ENCODE measurements at regions not wholly inside any gene's neighbourhood (a gene's known extent, or its start where the extent isn't known, plus 50 kb on each side); places are given as distances from the start of the nearest gene placed in this dataset.

DNA sequence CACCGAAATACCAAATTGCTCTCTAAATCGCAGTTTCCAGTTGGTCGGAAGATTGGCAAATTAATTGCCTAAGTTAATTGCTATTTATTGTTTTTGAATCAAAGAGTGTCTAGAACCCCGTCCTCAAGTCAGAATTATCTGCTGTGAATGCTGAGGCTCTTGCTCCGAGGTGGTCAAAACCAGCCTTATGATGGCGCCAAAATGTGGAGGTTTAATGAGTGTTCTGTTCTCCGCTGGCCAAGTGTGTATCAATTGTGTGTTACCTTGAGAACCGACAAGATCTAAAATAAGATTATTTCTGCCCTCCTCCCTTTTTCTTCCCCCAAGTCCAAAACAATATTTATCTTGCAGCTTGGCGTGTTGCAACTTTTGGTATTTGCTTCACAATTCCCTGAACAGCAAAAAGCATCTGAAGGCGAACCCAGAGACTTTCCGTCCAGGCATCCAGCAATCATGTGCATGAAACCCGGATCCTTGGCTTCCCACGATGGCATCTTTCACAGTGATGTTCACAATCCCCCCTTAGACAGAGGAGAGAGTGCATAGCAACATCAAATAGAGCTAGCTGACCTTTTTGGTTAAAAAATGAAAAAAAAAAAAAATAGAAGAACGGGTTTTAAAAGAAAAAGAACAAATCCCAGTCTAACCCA, 323.0 kb downstream of the MYCN start:
- in situ Hi-C loops (cut with HindIII; ENCODE audit: low sequenced_read_pairs), result no loop called here

DNA sequence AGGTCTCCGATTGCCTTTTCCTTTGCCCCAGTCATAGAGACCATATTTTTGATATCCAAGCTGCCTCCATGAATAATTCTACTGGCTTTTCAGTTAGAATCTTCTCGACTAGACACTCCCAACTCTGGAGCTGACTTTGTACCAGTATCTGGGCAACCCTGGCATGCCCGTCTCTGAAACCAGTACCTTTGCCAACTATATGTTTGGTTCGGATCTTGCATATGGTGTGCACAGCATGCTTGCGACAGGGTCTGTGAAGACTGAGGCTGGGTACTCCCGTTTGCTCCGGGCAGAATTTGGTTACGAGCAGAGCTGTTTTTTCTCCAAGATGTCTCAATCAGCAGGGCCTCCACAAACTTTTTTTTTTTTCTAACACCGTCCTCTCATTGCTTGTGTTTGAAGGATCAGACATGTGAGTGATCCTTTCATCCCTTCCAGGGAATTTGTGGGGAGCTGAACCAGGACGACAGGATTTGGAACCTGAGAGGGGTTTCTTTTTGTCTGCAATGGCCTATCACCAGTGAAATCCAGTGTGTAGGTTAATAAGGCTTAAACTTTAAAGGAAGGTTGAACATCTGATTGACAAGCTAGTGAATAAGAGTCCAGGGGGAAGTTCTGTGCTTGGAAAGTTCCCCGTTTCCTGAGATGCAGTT, 322.3 kb downstream of the MYCN start:
- in situ Hi-C loops (cut with HindIII; ENCODE audit: low sequenced_read_pairs), result no loop called here

DNA sequence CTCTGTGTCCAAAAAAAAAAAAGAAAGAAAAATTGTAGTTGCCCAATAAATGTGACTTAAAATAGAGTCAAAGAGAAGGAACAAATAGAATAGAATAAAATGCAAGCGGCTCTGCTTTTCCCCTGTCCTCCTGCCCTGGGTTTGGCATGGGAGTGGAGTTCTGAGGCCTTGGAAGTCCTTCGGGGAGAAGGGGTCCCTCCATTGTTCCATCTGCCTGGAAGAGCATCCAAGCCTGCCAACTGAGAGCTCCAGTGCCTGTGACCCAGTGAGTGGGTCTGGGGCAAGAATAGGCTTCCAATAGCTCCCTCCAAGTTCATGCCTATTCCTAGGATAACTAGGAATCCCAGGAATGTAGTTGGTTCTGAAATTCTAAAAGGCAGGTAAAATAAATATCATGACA, 321.4 kb downstream of the MYCN start:
- in situ Hi-C loops (cut with HindIII; ENCODE audit: low sequenced_read_pairs), result no loop called here

DNA sequence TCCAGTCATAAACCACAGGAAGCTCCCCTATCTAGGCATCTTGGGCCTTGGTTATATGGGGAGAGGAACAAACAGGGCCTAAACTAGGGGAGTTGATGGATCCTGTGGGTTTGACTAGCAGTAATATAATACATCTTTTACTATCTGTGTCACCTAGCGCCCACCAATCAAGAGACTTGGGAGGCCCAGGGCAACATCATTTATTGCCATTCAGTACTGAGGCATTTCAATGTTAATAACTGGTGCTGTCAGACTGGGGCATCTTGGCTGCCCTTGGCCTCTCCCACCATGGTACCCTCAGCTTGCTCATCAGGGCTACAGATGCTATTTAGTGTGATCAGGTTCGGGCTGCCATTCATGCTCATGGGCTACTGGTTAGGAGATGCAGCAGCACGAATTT, 320.7 kb downstream of the MYCN start:
- in situ Hi-C loops (cut with HindIII; ENCODE audit: low sequenced_read_pairs), result no loop called here

DNA sequence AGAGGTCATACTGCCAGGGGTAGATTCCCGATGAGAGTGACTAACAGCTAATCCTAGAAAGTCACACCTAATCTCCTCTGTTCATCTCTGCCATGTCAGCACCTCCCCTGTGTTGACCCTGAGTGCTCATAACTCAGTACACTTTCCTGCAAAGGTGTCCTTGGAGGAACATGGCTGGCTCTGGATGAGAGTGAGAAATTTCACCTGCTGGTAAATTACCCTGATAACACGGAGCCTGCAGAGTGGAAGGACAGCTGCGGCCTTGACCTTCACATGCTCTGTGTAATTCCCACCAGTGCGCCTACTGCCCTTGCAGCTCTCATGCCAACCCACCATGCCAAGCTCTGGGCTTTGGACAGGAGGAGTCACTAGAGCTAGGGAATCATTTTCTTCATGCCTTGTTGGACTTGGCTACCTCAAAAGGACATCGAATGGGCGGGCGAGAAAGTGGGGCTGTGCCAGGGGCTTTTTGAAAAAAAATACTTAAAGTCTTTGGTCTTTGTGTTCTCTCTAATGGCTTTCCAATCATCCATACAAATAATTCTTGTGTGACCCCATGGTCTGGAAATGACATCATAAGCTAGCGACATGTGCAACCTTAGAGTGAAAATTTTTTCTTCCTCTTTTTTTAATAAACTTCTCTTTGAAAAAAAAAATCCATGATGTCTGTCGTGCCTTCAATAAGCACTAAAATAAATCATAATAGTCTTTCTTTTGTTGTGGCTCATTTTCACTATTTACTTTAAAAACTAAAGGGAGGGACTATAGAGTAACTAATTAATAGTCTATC, 319.9 kb downstream of the MYCN start:
- in situ Hi-C loops (cut with HindIII; ENCODE audit: low sequenced_read_pairs), result no loop called here

DNA sequence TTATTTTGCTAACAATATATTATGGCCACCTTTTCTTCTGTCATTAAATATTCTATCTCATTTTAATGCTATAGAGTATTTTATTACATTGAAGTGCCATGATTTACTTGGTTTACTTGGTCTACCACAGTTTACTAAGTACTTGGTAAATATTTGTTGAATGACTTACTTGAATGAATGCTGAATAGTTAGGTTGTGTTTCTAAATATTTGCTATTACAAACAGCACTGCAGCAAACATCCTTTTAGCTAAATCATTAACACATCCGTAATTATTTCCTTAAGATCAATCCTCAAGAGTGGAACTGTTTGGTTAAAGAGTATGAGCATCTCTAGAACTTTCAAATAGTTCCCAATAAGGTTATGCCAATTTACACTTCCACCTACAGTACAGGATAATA, 318.7 kb downstream of the MYCN start:
- in situ Hi-C loops (cut with HindIII; ENCODE audit: low sequenced_read_pairs), result no loop called here

DNA sequence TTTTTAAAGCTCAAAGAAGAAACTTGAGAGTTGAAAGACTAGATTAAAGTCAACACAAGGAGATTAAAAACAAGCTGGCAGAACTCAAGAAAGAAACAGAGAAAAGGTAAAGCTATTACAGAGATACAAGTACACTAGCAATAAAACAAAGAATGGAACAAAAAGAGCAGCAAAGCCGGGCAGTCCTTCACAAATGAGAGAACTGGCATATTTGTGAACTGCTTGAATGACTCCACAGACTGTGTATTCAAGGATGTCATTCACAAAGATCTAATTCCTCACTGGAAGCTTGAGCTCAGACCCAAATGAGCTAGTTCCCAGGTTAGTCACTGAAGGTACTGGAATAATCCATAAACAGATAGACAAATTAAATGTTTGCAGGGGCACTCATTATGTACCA, 318.0 kb downstream of the MYCN start:
- in situ Hi-C loops (cut with HindIII; ENCODE audit: low sequenced_read_pairs), result no loop called here

DNA sequence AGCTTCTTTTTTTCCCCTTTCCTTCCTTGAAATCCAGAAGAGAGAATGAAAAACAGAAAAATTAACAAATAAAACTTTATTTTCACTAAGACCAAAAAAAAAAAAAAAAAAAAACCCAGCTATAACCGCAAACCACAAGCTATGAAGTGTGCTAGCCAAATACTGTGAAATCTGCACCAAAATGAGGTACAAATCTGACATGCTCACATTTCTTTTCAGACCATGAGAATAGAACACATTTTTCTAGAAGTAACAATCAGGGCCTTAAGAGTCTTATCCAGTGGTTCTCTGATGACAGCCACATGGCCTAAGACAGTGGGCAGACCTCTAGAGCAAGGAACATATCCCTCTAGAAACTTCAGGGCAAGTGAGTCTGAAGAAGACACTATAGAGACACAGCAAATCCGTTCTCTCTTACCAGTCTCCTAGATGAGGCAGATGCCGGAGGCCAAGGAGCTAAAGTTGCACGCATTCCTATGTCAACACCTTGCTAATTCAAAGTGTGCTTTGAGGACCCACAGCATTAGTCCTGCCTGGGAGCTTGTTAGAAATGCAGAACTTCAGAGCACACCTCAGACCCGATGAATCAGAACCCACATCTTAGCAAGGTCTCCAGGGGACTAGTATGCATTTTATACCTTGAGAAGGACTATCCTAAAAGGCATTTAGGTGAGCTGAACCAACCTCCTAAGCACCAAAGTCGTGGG, 317.1 kb downstream of the MYCN start:
- in situ Hi-C loops (cut with HindIII; ENCODE audit: low sequenced_read_pairs), result no loop called here

DNA sequence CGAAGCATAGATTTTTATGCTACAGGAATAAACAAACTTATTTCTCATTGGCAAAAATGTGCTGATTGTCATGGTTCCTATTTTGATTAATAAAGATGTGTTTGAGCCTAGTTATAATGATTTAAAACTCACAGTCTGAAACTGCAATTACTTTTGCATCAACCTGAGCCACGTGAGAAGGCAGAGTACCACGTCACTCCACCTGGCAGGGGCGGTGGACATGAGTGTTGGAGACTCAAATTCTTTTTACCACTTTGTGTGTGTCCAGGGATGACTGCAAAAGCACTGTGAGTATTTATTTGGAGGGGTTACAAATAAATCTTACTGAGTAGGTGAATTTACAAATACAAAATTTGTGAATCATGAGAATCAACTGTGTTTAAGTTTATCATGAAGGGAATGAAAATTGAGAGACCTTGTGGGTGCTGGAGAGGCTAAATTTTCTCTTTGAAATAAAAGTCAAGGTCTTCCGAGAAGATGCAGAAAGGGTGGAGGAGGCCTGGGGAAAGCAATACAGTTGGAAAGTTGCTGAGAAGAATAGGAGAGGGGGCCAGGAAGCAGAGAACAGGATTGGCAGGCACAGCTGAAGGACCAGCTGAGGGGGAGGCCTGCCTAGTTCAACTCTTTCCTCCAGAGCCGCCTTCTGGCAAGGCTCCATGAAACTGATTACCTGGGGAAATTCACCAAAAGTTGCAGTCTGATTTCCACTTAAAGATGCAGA, 316.4 kb downstream of the MYCN start:
- in situ Hi-C loops (cut with HindIII; ENCODE audit: low sequenced_read_pairs), result no loop called here

DNA sequence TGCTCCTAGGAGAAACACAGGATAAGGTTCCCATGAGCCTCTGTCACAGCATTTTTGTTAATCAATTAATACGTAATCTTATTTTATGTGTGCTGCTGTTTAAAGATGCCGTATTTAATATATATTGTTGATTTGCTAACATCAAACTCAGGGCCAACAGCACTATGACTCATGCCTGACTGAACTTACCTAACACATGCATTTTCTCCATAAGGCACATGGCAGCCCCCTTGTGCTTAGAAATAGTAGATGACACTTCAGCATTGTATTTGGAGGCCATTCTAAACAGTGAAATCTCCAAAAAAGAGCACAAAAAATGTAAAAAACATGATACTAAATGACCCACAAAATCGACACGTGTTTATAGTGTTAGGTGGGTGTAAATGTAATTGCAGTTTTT, 314.8 kb downstream of the MYCN start:
- in situ Hi-C loops (cut with HindIII; ENCODE audit: low sequenced_read_pairs), result no loop called here

DNA sequence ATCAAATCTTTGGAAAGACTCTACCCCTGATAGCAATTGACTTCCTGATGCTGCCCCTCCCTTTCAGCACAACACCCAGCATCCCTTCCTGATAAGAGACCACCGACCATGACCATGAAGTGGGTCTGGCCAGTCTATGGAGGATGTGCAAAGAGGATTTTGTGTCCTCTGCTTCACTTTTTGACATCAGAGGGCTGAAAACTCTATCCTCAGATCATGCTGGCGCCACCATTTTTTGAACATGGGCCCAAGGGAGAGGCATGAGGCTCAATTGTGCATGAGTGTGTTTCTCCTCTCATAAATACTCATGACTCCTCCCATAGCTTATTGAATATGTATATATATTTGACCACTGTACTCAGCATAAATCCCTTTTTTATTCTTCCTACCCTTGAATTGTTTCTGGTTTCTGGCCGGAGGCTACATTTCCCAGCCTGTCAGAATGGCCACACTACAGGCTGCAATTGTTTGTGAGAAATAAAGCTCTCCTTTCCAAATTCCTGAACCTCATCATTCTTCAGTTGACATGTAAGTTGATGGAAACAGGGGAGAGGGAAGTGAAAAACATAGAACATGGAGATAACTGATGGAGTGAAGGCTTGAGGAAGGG, 314.1 kb downstream of the MYCN start:
- in situ Hi-C loops (cut with HindIII; ENCODE audit: low sequenced_read_pairs), result no loop called here

DNA sequence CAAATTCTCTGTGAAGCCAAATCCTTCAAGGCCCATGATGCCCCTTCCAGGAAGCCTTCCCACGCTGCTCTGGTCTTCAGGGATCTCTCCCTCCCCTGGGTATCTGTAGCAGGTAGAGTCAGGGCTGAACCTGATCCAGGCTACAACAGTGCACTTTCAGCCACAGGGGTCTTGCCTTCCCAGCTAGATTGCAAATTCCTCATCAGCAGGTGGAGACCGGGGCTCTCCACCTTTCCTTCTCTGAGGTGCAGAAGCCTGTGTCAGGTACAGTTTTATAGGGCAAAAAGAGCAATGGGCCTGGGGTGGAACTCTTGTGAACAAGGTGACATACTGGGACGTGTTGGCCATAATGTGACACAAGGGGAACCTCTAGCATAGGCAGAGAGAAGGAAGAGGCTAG, 312.9 kb downstream of the MYCN start:
- in situ Hi-C loops (cut with HindIII; ENCODE audit: low sequenced_read_pairs), result no loop called here

DNA sequence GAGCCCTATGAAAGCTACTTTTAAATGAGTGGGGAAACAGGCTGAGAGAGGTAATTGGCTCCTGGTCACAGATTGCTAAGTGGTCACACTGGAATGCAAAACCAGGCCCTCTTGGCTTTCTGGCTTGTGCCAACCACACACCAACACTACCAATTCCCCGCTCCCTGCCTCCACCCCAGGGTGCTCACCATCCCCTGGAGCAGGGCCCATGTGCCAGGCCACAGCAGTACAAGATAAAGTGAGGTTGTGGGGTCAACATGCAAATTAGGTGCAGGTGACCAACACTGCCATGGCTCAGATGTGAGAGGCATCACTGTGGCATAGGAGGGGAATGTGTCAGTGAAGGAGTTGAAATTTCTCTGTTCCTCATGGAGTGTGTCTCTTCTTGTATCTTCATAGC, 312.5 kb downstream of the MYCN start:
- in situ Hi-C loops (cut with HindIII; ENCODE audit: low sequenced_read_pairs), result no loop called here

DNA sequence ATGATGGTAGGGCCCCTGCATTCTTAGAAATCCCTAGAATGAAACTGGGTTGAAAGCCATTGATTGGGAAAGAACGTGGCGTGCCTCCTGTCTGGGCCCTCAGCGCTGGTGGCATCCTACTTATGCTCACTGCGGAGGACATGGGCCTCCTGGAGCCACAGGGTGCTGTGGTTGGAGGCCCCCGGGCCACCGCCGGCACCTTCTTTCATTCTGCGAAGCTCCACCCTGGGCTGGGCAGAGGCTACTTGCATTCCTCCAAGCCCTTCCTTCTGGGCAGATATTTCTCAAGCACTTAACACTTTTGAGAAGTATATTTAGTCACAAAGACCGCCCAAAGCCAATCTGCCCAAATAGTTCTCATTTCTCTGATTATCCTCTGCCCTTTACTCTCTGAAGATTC, 311.9 kb downstream of the MYCN start:
- in situ Hi-C loops (cut with HindIII; ENCODE audit: low sequenced_read_pairs), result no loop called here

DNA sequence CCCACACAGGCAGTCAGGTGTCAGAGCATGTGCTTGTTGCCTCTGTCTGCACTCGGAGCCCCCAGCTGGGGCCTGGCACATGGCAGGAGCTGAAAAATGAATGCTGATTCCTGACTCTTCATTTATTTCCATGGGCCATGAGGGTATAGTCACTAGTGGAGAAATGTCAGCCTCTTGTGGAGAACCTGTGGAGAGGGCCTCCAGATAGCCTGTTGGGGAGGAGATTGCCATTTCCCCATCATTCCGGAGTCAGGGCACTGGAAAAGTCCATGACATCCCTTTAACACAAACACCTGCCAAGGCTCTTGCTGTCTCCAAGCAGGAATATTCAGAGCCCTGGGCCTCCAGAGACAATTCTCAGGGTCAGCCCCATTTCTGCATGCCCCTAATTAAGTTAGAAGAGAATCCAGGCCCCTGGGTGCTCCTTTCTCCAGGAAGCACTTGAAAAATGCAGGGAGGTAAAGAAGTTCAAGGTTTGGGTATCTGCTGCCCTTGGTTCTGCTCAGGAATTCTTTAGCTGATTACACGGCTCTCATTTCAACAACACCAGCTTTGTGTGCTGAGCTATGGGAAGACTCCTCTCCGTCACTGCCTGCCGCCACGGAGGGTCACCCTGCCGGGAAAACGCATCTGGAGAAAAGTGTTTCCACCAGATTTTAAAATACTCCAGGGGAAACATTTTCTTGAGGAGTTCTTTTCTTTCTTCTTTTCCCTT, 311.3 kb downstream of the MYCN start:
- in situ Hi-C loops (cut with HindIII; ENCODE audit: low sequenced_read_pairs), result no loop called here

DNA sequence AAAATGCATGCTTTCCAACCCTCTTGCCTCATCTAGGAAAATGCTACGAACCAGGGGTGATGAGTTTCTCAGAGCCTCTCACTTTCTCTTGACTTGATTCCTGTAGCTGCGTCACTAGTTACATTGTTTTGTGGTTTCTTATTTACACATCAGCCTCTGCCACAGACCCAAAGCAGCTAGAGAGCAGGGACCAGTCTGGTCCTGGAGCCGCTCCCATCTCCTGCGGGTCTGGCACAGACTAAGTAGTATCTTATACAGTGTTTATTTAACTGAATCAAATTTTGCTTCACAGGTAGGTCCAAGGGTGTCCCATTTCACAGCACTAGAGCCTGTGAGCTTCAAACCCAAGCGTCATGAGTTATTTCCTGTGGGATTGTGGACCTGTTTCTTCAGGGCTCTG, 310.5 kb downstream of the MYCN start:
- in situ Hi-C loops (cut with HindIII; ENCODE audit: low sequenced_read_pairs), result no loop called here

DNA sequence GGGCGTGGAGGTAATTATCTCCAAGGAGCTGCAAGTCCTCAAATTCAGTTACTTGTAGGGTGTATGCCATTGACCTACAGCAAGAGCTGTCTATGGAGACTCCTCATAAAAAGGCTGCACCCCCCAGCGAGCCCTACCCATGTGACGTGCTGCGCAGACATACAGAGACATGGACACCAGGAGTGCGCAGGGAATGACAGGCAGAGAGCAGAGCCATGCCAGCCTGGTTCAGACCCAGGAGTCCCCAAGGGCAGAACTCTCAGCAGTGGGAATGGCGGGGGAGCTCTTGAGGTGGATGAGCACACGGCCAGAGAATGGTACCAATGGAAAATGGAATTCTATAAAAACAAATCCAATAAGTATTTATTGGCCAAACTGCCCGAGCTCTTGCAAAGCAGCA, 310.1 kb downstream of the MYCN start:
- in situ Hi-C loops (cut with HindIII; ENCODE audit: low sequenced_read_pairs), result no loop called here

DNA sequence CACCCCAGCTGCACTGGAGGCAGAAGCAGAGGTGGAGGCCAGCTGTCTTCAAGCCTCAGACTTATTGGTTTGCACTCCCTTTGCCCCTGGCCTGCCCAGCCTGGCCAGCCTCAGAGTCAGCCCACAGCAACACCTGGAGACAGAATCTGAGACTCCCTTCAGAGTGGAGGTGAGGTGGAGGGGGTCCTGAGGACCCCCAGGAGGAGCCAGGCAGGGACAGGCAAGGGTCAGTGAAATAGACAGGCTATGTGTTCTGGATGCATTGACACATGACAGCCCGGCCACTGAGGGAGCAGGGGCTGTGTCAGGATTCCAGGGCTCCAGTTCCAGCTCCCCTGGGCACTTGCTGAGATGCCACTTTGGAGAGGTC, 309.7 kb downstream of the MYCN start:
- in situ Hi-C loops (cut with HindIII; ENCODE audit: low sequenced_read_pairs), result no loop called here

DNA sequence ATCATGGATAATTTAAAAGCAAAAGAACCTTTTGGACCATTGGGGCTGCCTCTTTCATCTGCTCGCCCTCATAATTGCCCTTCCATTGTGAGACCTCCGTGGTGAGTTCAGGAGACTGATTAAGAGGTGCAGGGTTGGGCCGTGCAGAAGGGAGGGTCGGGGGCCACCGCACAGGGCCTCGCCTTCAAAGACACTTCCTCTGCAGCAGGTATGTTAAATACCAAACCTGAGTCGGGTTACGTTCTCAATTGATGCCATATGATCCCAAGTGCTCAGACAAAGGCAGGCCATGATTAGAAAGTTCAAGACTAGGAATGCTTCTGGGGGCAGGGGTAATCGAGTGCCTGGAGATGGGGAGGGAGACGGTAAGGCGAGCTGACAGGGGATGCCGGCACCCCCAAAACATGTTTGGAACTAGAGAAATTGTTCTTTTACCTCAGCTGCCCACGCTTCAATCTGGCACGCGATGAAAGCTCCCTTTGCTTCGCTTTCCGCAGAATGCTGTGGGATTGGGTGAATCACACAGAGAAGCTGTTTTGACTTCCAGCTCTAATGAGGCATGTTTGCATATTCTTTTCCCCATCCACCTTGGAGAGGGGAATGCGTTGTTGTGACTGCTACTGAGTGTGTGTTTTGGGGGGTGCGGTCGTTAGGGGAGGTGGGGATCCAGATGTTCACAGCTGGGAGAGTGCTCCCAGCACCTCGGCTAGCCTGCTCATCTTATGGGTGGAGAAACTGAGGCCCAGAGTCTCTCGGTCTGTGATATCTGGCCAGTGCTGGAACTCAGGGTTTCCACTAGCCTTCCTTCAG, 309.1 kb downstream of the MYCN start:
- in situ Hi-C loops (cut with HindIII; ENCODE audit: low sequenced_read_pairs), result no loop called here

Measured in DLD1 (cell line).